ENCODE measurements at regions not wholly inside any gene's neighbourhood (a gene's known extent, or its start where the extent isn't known, plus 50 kb on each side); places are given as distances from the start of the nearest gene placed in this dataset.
"Not testable (repeated sequence)": the region's sequence is repeated elsewhere in the genome, so short reads cannot be mapped to it uniquely, and the experiment has no call there.

GRCh38 chrX:40891798-40892197 is 156.5 kb upstream of the MED14 start:
- no peak for TF ChIP-seq CTCF (IDR thresholded peaks at IDR 0.05; ENCODE audit: borderline replicate concordance, insufficient read depth, low read depth, low read length)
- H3K4me3 ChIP-seq (ENCODE audit: low read depth, low read length) = no peak overlapping the region

GRCh38 chrX:40893251-40893910 is 158.0 kb upstream of the MED14 start:
- H3K4me3 ChIP-seq (ENCODE audit: low read depth, low read length) = no peak overlapping the region
- no peak for TF ChIP-seq CTCF (IDR thresholded peaks at IDR 0.05; ENCODE audit: borderline replicate concordance, insufficient read depth, low read depth, low read length)

- no peak overlapping the region for H3K4me3 ChIP-seq (ENCODE audit: low read depth, low read length)
- TF ChIP-seq CTCF (IDR thresholded peaks at IDR 0.05; ENCODE audit: borderline replicate concordance, insufficient read depth, low read depth, low read length) = no peak
These were observed 159.9 kb upstream of the MED14 start for GRCh38 chrX:40895246-40895645.

- no peak for TF ChIP-seq CTCF (IDR thresholded peaks at IDR 0.05; ENCODE audit: borderline replicate concordance, insufficient read depth, low read depth, low read length)
- no peak overlapping the region for H3K4me3 ChIP-seq (ENCODE audit: low read depth, low read length)
These were observed 162.5 kb upstream of the MED14 start for GRCh38 chrX:40897718-40898270.

- H3K4me3 ChIP-seq (ENCODE audit: low read depth, low read length) = not testable (repeated sequence)
These were observed 169.4 kb upstream of the MED14 start for GRCh38 chrX:40904739-40905138.

- no peak overlapping the region for H3K4me3 ChIP-seq (ENCODE audit: low read depth, low read length)
- no peak for TF ChIP-seq CTCF (IDR thresholded peaks at IDR 0.05; ENCODE audit: borderline replicate concordance, insufficient read depth, low read depth, low read length)
These were observed 172.7 kb upstream of the MED14 start for GRCh38 chrX:40908026-40908425.

GRCh38 chrX:40908857-40909475 is 173.6 kb upstream of the MED14 start:
- no peak overlapping the region for H3K4me3 ChIP-seq (ENCODE audit: low read depth, low read length)
- no peak for TF ChIP-seq CTCF (IDR thresholded peaks at IDR 0.05; ENCODE audit: borderline replicate concordance, insufficient read depth, low read depth, low read length)

Measured in GM12875 (cell line).